ENCODE measurements at regions not wholly inside any gene's neighbourhood (a gene's known extent, or its start where the extent isn't known, plus 50 kb on each side); places are given as distances from the start of the nearest gene placed in this dataset.

DNA sequence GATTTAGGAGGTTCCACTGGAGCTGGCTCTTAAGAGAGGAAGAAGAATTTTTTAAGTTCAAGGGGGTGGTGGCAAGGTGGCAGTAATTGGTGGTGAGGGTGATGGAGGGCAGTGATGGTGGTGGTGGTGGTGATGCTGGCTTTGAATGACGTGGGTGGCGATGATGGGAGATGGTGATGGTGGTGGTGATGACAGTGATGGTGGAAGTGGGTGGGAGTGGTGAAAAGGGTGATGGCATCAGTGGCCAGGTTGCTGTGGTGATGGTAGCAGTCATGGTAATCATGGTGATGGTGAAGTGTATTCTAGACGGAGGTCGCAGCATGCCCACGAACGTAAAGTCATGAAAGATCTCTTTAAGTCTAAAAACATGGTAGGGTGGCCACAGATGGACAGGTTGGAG lies 197.3 kb downstream of the PTEN start:
- no peak for DNase-seq (ENCODE audit: low read depth)

DNA sequence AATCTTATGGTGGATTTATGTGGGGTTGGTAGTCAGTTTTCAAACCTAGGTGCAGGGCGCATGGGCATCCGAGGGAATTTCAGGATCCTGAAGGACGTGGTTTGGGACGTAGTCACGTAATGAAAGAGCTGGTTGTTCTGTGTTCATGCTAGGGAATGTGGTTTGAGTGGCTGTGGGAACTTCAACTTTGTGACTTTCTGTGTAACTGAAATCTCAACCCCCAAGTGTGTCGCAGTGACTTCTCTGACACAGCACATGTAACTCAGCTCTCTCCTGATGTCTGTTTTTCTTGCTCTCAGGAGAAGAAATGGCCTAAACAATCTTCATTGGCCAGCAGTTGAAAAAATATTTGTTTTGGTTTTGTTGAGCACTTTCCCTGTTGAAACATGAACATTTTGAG lies 199.0 kb downstream of the PTEN start:
- DNase-seq (ENCODE audit: low read depth) = no peak

DNA sequence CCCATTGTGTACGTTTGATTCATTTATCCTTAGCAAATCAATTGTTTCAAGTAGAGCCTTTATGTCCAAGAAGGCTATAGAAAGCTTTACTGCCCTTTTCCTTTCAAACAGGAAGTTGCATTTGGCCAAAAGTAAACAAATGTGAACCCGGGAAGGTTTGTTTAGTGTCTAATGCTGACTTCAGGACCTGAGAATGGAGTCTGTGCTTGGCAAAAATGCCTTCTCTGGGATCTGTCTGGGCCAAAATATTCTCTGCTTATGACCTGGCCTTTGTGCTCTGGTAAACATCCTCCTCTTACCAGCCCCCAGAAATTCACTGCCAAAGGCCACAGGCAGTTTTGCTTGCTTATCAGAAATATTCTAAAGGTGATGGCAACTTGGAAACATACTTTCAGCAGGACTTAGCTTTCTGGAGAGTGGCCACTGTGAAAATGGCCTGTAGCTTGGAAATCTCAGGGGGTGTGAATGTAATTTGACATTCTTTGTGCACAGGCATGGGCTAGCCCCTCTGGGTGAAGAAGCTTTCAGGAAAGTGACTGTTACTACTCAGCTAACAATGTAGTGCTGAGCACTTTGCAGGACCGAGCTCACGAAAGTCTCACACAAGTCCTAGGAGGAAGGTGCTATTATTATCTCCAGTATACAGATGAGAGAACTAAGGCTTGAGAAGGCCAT lies 199.5 kb downstream of the PTEN start:
- DNase-seq (ENCODE audit: low read depth) = no peak

DNA sequence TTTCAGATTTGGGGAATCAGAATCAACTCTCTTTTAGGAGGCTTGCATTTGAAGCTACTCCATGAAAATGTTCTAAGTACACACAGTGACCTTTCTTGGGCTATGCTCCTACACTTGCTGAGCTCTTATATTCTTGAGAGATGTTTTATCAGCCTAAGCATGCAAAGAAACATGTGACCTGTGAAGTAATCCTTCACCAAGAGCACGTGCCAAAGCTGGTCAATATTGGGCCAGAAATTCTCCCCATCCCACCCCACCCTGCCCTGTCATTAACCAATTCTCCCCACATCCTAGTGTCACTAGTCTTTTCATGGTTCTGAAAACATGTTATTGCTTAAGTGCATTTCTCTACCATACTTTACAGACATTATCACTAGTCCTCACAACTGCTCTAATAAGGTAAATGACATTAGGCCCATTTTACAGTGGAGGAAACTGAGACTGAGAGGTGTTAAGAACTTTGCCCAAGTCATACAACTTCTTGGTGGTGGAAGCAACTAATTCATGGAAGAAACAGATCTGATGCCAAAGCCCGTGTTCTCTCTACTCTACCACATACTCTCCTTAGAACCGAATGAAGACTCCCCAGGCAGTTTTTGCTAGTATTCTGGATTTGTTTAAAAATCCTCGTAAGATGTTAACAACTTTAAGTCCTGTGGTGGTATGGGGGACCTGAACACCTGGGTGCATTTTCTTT lies 200.6 kb downstream of the PTEN start:
- DNase-seq (ENCODE audit: low read depth) = no peak

DNA sequence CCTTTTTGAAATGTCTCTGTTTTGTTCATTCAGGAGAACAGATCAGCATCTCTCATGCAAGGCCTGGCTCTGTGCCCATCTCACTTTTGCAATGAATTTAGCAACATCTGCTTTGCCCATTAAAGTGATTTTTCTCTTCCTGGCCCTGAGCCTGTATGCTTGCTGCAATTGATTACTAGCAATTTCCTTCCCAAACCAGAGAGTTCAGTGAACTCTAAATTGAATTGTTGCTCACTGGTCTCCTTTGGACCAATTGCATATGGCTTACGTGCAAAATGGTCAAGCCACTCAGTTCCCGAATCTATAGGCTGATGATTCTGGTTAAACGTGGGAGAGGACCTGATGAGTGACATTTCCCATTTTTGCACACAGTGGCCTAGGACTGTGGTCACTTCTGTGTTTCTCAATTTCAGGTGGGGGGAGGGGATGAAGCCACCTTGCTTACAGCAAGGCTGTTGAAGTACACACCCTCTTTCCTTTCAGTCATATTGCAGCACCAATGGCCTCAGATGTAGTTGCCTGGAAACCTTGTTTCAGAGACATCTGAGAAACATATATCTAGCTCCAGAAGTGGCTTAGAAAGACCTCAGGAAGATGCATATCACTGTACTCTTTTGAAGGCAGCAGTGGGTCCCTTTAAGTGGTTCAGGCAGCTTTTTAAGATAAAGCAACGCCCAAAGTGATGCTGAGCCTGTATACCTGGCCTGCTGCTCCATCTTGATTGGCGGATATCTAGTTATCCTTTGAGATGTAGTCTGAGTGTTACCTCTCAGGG lies 201.4 kb downstream of the PTEN start:
- DNase-seq (ENCODE audit: low read depth) = no peak

DNA sequence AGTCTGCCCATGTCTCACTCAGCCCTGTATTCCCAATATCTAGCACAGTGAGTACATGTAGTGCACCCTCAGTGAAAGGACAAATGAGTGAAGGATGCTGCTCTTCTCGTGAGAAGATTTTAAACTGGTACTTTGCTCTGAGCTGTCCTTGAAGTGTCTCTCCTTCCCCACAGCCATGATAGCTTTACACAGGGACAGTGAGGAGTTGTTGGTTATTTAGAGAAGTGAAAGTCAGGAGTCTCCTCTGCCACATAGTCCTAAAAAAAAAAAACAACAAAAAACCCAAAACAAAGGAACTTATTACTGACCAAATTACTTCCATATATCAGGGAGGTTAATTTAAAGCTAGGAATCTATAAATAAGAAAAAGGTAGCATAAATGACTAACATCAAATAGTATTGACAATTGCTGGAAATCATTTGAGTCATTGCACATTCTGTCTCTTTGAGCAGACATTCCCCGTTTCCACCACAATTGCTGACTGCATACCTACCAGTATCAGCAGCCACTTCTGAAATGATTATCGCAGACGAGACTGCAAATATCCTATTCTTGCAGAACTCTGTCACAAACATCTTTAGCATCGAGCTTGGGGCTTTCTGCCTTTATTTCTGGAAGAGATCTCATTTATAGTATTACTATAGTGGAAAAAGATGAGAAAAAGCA lies 202.1 kb downstream of the PTEN start:
- DNase-seq (ENCODE audit: low read depth) = no peak

DNA sequence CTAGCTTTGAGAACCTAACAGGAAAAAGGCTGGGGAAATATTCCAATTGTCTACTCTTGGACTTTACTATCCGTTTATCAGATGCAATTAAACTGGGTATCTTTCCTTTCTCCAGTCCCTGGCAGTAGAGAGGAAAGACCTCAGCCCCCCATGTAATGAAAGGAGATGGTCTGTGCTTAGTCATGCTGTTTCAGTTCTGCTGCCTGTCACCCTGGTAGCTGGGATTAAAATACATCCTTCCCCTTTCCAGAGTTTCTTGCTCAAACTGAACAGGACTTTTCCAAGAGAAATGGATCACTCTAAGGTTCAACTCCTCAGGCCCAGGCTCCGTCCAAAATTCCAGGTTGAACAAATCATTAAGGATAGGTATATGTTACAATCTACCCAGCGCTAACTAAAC lies 202.9 kb downstream of the PTEN start:
- DNase-seq (ENCODE audit: low read depth) = no peak

DNA sequence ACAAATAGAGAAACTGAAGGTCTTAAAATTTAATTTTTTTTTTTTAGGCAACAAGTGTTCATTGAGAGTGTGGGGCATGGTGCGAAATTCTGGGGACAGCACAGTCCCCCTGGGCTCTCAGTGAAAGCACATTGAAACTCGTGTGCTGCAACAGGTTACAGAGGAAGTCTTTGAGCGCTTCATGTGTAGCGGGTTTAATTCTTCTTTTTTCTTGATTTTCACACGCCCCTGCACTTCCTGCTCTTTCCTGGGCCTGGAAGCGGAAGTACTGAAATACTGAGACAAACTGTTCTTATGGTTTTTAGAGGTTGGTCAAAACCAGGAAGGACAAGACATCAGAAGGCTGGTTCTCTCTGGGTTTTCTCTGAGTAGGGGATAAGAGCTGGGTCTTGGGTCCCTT lies 203.5 kb downstream of the PTEN start:
- DNase-seq (ENCODE audit: low read depth) = no peak

DNA sequence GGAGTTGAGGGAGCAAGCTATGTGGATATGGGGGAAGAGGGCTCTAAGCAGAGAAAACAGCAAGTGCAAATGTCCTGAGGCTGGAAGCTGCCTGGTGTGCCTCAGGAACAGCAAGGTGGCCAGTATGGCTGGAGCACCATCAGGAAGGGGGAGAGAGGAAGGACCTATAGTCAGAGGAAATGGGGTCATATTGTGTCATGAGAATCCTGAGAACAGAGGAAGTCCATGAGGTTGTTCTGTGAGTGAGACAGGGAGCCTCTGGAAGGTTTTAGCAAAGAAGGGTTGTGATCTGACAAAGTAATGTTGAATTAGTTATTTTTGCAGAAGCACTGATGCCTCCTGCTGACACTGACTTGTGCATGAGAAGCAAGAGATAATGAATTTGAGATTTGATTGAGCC lies 204.3 kb downstream of the PTEN start:
- no peak for DNase-seq (ENCODE audit: low read depth)

DNA sequence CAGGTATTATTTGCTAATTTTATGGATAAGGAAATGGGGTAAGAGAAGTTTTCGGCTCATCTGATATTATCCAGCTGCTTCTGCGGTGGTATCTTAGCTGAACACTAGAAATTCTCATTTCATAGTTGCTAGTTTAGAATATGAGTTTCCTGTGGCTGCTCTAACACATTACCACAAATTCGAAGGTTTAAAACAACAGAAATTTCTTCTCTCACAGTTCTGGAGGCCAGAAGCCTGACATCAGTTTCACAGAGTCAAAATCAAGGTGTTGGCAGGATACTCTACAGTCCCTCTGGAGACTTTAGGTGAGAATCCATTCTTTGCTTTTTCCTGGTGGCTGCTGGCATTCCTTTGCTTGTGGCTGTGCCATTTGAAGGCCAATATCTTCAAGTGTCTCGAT lies 205.9 kb downstream of the PTEN start:
- DNase-seq (ENCODE audit: low read depth) = no peak

DNA sequence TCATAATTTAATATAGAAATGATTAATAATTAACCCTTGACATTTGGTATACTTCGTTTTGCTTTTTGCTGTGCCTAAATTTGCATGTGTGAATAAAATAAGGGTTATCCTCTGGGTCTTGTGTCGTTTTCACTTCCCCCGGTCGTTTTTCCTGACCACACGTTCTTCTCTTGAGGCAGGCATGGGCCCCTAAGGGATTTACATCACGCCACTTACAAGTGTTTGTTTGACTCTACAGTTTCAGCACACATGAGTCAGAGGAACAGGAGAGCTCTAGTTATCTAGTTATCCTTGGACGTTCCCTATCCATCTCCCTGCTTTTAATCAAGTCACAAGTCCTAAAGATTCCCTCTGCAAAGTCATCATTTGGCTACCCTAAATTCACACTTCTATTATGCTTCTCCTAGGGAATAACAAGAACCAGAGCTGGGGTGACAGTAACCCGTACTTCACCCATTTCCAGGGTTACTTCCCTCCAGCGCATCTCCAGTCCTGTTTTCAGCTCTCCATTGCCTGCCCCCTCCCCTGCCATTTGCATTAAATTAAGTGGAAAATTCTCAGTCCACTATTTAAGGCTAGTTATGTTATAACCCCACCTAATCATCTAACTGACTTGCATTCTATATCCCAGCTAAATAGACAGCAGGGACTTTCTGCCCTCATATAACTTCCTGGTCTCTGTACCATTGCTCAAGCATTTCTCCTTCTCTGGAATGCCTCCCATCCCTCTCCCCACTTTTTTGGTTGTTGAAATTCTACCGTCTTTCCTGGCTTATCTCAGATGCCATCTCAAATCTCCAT lies 206.9 kb downstream of the PTEN start:
- DNase-seq (ENCODE audit: low read depth) = no peak

DNA sequence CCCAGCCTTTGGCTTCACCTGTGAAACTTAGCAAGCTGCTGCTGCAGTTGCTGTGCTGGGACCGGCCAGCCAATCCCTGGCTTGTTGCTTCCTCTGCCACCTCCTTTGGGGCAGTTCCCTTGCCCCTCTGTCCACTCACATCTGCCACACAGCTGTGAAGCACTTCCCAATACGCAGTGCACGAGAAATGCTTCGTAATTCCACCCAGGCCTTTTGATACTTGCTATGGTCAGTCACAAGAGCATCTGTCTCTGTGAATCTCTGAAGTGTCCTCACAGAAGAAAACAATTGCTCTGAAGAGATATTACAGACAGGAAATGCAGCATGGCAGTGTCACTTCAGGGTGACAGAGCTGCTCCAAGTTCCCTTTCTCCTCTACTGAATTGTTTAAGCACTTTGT lies 208.5 kb downstream of the PTEN start:
- DNase-seq (ENCODE audit: low read depth) = no peak

DNA sequence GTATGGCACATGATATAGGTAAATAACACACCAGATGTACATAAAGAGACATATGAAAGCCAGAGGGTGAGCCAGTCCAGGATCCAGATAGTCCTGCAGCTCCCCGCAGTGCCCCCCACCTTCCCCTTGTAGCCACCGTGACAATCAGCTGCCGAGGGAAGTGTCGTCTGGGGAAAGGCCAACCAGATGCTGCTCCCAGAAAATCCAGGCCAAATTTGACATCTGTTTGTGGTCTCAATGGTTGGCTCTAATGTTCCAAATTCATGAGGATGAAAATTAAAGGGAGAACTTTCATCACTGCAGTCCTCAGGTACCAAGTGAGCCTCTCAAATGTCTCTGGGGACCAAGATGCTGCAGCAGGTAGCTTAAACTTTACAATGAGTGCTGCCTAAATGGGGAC lies 210.3 kb downstream of the PTEN start:
- no peak for DNase-seq (ENCODE audit: low read depth)

DNA sequence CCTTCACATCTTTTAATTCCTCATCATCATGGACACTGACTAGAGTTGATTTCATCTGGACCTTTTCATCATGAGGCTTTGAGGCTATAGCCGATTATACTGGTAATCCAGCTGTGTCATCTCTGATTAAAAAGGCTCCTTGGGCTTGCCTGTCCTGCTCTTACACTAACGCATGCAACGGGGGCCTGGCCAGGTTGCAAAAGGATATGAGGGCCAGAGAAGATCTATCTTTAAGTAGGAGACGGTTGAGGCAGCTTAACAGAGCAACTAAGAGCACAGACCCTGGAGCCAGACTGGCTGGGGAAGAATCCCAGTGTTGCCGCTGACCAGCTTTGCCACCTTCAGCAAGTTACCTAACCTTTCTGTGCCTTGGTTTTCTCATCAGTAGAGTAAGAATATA lies 211.5 kb downstream of the PTEN start:
- no peak for DNase-seq (ENCODE audit: low read depth)

DNA sequence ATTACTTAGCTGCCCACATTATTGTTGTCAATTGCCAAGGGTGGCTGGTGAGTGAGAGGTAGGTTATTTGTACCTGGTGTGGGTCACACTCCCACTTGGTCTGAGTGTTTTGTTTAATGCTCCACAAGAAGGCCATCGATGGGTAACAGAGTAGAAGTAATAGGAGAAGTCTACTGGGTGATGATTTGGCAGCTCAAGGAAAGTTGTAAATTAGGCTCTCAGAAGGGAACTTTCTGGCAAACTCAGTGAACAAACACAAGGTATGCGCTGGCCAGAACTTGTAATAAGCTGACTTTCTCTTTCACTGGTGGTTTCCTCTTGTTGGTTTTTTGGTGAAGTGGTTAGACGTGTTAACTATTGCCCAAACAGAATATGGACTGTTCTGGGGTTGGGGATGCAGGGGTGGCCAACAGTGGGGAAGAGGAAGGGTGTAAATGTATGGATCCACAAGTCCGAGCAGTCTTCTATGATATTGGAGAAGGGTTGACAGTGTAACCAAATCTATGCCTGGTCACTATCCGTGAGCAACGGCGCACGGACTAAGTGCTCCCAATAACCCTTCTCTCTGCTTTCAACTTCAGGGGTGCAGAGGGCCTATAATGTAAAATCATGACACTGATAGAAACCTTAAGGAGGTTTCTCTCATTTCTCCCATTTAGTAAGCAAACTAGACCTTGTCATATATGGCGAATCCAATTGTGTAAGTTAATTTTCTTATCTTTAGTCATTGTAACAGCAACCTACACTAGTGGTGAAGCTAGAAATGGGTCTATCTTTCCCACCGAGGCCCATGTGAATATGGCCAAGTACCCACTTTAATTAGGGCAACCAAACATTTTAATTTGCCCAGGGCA lies 212.8 kb downstream of the PTEN start:
- DNase-seq (ENCODE audit: low read depth) = no peak

DNA sequence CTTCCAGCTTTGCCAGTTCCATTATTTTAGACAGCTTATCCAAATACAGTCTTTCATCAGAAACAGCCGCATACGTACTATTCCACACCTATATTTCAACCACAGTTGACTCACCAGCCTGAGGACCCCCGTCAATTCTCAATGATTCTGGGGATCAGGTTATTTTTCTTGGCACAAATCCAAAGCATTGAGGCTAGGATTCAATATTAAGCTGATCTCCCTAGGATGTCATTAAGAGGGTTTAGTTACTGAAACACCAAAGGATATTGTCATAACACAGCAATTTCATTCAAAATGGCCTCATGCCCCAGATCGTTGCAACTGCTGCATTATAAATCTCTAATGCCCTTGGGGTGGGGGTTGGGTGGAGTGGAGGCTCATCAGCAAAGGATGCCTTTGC lies 214.6 kb downstream of the PTEN start:
- DNase-seq (ENCODE audit: low read depth) = no peak

DNA sequence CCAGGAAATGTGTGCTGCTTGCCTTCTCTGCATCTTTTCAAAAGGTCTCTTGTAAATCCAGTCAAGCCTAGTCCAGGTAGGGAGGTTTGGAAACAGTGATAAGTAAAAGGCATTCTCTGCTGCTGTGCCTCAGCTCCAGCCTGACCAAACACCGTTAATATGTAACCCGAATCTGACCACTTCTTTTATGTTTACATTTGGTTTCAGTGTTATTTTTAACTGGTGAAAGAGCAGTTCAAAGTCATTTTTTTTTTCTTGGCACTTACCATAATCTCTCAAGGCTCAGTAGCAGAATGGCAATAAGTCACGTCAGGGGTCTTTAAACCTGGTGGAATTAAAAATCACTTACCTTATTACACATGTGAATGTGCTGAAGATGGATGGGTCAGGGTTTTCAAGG lies 216.8 kb downstream of the PTEN start:
- no peak for DNase-seq (ENCODE audit: low read depth)

DNA sequence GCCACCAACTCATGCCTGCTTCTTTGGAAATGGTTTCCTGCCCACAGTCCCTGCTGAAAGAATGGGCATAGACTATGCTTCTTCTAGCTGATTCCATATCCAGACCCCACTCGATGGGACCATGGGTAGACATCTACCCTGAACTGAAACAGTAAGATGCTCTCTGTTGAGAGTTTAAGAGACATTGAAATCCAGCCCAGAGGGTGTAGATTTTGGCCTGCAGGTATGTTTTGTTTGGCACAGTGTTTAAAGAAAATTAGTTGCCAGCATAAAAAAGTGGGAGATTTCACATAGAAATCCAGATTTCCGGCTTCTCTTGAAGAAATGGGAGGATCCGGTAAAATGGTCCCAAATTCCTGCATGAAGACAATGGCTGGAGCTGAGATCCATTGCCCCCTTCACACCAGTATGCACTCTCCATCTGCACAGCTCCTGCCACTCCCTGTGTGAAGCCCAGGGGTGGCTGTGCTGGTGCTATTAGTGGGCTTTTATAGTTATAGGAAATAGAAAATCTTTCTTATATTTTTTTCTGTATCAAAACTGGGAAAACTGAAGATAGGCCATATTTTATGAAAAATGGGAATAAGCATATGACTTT lies 218.1 kb downstream of the PTEN start:
- no peak for DNase-seq (ENCODE audit: low read depth)

DNA sequence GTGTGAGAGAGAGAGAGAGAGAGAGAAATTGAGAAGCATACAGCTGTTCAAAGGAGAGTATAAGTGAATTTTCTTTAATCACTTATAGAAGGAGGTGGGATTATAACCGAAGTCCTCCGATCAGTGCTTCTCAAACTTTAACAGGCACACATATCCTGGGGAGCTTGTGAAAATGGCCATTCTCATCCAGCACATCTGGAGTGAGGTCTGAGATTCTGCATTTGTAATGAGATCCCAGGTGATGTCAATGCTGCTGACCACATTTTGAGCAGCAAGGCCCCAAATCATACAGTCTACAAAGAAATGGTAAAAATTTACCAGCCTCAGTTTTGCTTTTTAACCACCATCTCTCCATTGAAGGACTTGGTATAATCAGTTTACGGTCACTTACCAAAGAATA lies 219.0 kb downstream of the PTEN start:
- no peak for DNase-seq (ENCODE audit: low read depth)

DNA sequence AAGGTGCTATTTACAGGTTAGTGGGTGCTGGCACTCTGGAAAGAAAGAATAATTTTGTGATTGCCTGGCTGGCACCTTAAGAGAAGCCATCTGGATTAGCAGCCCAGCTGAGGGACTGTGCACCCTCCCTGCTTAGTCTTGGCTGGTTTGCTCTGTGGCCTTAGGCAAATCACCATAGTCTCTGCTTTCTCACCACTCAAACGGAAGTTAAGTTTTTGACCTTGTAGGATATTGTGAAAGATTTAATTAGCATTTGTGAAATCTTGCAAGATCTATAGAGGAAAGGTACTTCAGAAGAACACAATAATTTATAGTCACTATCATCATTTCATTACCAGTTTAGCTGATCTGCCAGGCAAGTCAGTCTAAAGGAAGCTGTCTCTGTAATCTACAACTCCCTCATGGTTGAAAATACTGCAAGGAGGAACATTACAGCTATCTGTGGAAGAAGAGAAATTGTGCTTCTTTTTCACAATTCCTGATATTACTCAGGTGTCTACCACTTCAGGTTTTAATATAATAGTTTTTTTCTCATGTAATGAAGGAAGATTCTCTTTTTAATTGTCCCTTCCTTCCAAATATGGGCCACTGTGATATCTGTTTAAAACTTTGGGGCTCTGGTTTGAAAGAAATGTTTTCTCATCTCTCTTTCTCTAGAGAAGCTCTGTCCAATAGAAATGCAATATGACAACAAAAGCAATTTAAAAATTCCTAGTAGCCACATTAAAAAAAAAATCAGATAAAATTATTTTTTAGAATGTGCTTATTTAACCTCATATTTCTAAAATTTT lies 219.6 kb downstream of the PTEN start:
- DNase-seq (ENCODE audit: low read depth) = no peak

Measured in stimulated activated CD4-positive, alpha-beta T cell treated with anti-CD3 and anti-CD28 coated beads, Interleukin-2, amount 100 ng/mL, for 4 hours (primary cell).